HCT116 (cell line): ENCODE measurements at regions not wholly inside any gene's neighbourhood (a gene's known extent, or its start where the extent isn't known, plus 50 kb on each side); places are given as distances from the start of the nearest gene placed in this dataset.

Source experiments
- ATAC-seq: fragments of 200-7000 bp; cut with Tn5 transposase; 2 replicates; pipeline ENCODE4 v1.9.1; 2020; ENCODE audit warnings: mild to moderate bottlenecking, moderate library complexity
- BruUV-seq: library from RNA; stranded (reverse); fragments of 400-500 nt; replicated peaks from 2 replicates; lab custom pipeline; 2021; lab: Mats Ljungman, UMichigan
- CTCF ChIA-PET: fragments of 300-600 bp; sonication (Branson Sonifier 250); formaldehyde crosslinking; loops from one replicate; lab custom pipeline; 2021; ENCODE audit warnings: antibody characterized with exemption; lab: Charles Lee
- POLR2A ChIA-PET: fragments of 300-600, 350-600 bp; sonication (Branson Sonifier 250); formaldehyde crosslinking; loops from one replicate; lab custom pipeline; 2021; ENCODE audit warnings: antibody characterized with exemption; lab: Charles Lee
- RAD21 ChIA-PET, 2 experiments: fragments of 300-600 bp; sonication (Branson Sonifier 250); formaldehyde crosslinking; loops; one replicate each; lab custom pipeline; 2023; ENCODE audit warnings: low total read pairs in 2 of 2; ENCODE audit not compliant: uncharacterized antibody in 2 of 2, unreplicated experiment in 2 of 2, low non-redundant PET in 1 of 2; lab: Charles Lee
- DNase-seq: peaks from one replicate; pipeline ENCODE4 v3.0.0-alpha.2; 2010; ENCODE audit warnings: low read depth, low spot score
- H2AFZ ChIP-seq: fragments of 200-600 bp; shearing (Covaris generic), sonication (generic); 2 replicates; pipeline ENCODE4 v1.6.1; 2017; ENCODE audit warnings: low read depth, mixed run types, mixed read lengths, antibody characterized with exemption, low read length; ENCODE audit not compliant: poor library complexity, severe bottlenecking
- H3K27ac ChIP-seq: 2 replicates; pipeline ENCODE4 v1.5.1; 2012; ENCODE audit warnings: low read depth, low read length
- H3K27me3 ChIP-seq: fragments of 200-600 bp; sonication (generic); 2 replicates; pipeline ENCODE4 v1.6.1; 2016; ENCODE audit warnings: mixed run types, low read length, mixed read lengths; ENCODE audit not compliant: insufficient read depth
- H3K36me3 ChIP-seq, 2 experiments: fragments of 200-500 bp in 1 of 2; fragments of 200-600 bp in 1 of 2; sonication (Bioruptor generic) in 1 of 2; sonication (generic) in 1 of 2; 2 replicates each; pipeline versions ENCODE4 v1.5.1 to v1.6.1; 2014 to 2016; ENCODE audit warnings: low read length in 2 of 2, inconsistent platforms in 1 of 2, mixed read lengths in 1 of 2, mixed run types in 1 of 2; ENCODE audit not compliant: insufficient read depth in 2 of 2, control insufficient read depth in 1 of 2
- H3K4me1 ChIP-seq, 2 experiments: fragments of 200-600 bp in 1 of 2; sonication (generic) in 1 of 2; 2 replicates each; pipeline versions ENCODE4 v1.5.1 to v1.6.1; 2012 to 2017; ENCODE audit warnings: low read length in 2 of 2, inconsistent platforms in 1 of 2, mild to moderate bottlenecking in 1 of 2, mixed read lengths in 1 of 2, mixed run types in 1 of 2, moderate library complexity in 1 of 2; ENCODE audit not compliant: insufficient read depth in 2 of 2, control insufficient read depth in 1 of 2
- H3K4me2 ChIP-seq: fragments of 200-600 bp; sonication (generic); 2 replicates; pipeline ENCODE4 v1.6.1; 2017; ENCODE audit warnings: mixed run types, low read length, mixed read lengths
- H3K4me3 ChIP-seq, 2 experiments: fragments of 200-600 bp in 1 of 2; sonication (generic) in 1 of 2; replicated peaks in 1 of 2; 2 replicates each; pipeline ENCODE4 v1.5.1; 2011 to 2016; ENCODE audit warnings: low read length in 2 of 2, control low read depth in 1 of 2, low read depth in 1 of 2, mild to moderate bottlenecking in 1 of 2, mixed read lengths in 1 of 2, mixed run types in 1 of 2
- H3K79me2 ChIP-seq: fragments of 200-600 bp; sonication (generic); 2 replicates; pipeline ENCODE4 v1.6.1; 2017; ENCODE audit warnings: mild to moderate bottlenecking, mixed run types, low read length, moderate library complexity, mixed read lengths; ENCODE audit not compliant: insufficient read depth
- H3K9ac ChIP-seq: fragments of 200-600 bp; sonication (generic); 2 replicates; pipeline ENCODE4 v1.6.1; 2016; ENCODE audit warnings: low read length, mixed read lengths
- H3K9me2 ChIP-seq: fragments of 200-600 bp; sonication (generic), shearing (Covaris generic); 2 replicates; pipeline ENCODE4 v1.6.1; 2017; ENCODE audit warnings: mixed run types, mild to moderate bottlenecking, moderate library complexity; ENCODE audit not compliant: insufficient read depth
- H3K9me3 ChIP-seq, 2 experiments: fragments of 200-500 bp in 1 of 2; fragments of 200-600 bp in 1 of 2; sonication (Bioruptor generic) in 1 of 2; sonication (generic) in 1 of 2; 2 replicates each; pipeline ENCODE4 v1.6.1; 2014 to 2017; ENCODE audit warnings: low read length in 2 of 2, mixed read lengths in 2 of 2, inconsistent platforms in 1 of 2, low read depth in 1 of 2, mild to moderate bottlenecking in 1 of 2, mixed run types in 1 of 2, moderate library complexity in 1 of 2; ENCODE audit not compliant: control insufficient read depth in 1 of 2, insufficient read depth in 1 of 2
- H4K20me1 ChIP-seq: fragments of 200-600 bp; sonication (generic), shearing (Covaris generic); 2 replicates; pipeline ENCODE4 v1.6.1; 2017; ENCODE audit warnings: mixed run types, mild to moderate bottlenecking, moderate library complexity; ENCODE audit not compliant: insufficient read depth
- CEBPB ChIP-seq: IDR thresholded peaks from 2 replicates; pipeline ENCODE4 v1.6.1; 2012; ENCODE audit warnings: low read depth
- EGR1 ChIP-seq: IDR thresholded peaks from 2 replicates; pipeline ENCODE4 v1.6.1; 2012; ENCODE audit warnings: low read depth
- ELF1 ChIP-seq: IDR thresholded peaks from 2 replicates; pipeline ENCODE4 v1.6.1; 2012; ENCODE audit warnings: low read depth, borderline replicate concordance
- JUND ChIP-seq: IDR thresholded peaks from 2 replicates; pipeline ENCODE4 v1.6.1; 2012
- MAX ChIP-seq: IDR thresholded peaks from 2 replicates; pipeline ENCODE4 v1.6.1; 2012
- RAD21 ChIP-seq: IDR thresholded peaks from 2 replicates; pipeline ENCODE4 v1.6.1; 2012; ENCODE audit warnings: low read depth, mild to moderate bottlenecking
- SRF ChIP-seq: IDR thresholded peaks from 2 replicates; pipeline ENCODE4 v1.6.1; 2012; ENCODE audit warnings: low read depth
- ZNF274 ChIP-seq: fragments of 200-500 bp; sonication (Bioruptor generic); IDR thresholded peaks from 2 replicates; pipeline ENCODE4 v1.6.1; 2014; ENCODE audit warnings: mild to moderate bottlenecking, low read depth, low read length, inconsistent platforms
- intact Hi-C: fragments of 100-400 bp; cut with micrococcal nuclease; formaldehyde crosslinking; loops from 2 replicates; pipeline ENCODE4 v1.10.0; 2022
- TF ChIP-seq, protein P1 (sequence below), 3 experiments: fragments of 200-600 bp in 1 of 3; sonication (generic) in 1 of 3; IDR thresholded peaks in 2 of 3; conservative IDR thresholded peaks in 1 of 3; 2 replicates each; pipeline ENCODE4 v1.5.1; 2012 to 2017; ENCODE audit warnings: low read depth in 2 of 3, low read length in 2 of 3, antibody characterized with exemption in 1 of 3, borderline replicate concordance in 1 of 3, control low read depth in 1 of 3, mild to moderate bottlenecking in 1 of 3, mixed read lengths in 1 of 3, mixed run types in 1 of 3, moderate library complexity in 1 of 3; ENCODE audit not compliant: insufficient read depth in 1 of 3

DNA sequence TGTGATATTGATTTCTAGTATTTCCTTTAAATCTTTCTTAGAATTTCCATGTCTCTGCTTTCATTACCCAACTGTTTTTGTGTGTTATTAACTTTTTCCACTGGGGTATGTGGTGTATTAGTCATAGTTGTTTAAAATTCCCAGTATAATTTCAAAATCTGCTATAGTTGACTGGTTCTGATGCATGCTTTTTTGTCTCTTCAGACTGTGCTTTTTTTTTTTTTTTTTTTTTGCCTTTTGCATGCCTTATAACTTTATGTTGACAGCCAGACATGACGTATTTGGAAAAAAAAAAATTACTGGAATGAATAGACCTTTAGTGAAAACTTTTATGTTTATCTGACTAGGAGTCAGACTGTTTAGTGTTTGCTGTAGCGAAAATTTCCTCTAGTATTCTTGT is 580.4 kb downstream of the ANKRD50 start:
- Histone ChIP-seq H3K4me3 (no peak overlapping the region), H2AFZ (no peak overlapping the region), H3K4me1 (no peaks in the 10 kb centered on the region), H3K36me3 (no peaks in the 10 kb centered on the region), H3K9ac (no peak overlapping the region), H3K27ac (no peak overlapping the region), H3K27me3 (no peaks in the 10 kb centered on the region), H3K9me3 (no peaks in the 10 kb centered on the region), H4K20me1 (no peaks in the 10 kb centered on the region), H3K79me2 (no peaks in the 10 kb centered on the region), H3K4me2 (no peak overlapping the region), H3K9me2 (no peaks in the 10 kb centered on the region)
- RAD21 ChIA-PET, result no interaction called here
- intact Hi-C loops, result no loop called here
- POLR2A ChIA-PET, result no interaction called here
- CTCF ChIA-PET, result no interaction called here
- DNase-seq, result no peak
- no peak for TF ChIP-seq EGR1
- BruUV-seq, result no TSS peak
- no peak for ATAC-seq

DNA sequence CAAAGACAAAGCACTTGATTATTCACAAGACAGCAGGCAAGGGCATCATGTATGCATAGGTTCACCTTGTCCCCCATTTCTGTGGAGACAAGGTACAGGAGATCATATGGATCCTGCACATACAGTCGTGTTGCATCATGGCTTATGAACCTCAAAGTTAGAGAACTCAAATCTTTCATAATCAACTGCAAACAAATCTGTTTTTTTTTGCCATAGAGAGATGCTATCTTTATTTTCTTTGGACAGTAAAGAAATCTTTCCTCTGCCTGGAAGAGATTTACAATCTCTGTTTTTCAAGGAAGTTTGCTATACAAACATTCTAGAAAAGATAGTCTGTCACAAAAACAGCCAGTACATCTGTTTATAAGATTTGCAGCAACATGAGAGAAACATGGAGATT is 578.8 kb downstream of the ANKRD50 start:
- CTCF ChIA-PET, result no interaction called here

More for the DNA sequence above, 578.8 kb downstream of the ANKRD50 start:
- intact Hi-C loops, result no loop called here
- Histone ChIP-seq H3K36me3 (no peaks in the 10 kb centered on the region), H3K9ac (no peak overlapping the region), H4K20me1 (no peaks in the 10 kb centered on the region), H2AFZ (no peak overlapping the region), H3K27me3 (no peaks in the 10 kb centered on the region), H3K4me3 (no peak overlapping the region), H3K27ac (no peak overlapping the region), H3K4me1 (no peaks in the 10 kb centered on the region), H3K9me3 (no peaks in the 10 kb centered on the region)
- POLR2A ChIA-PET, result no interaction called here
- DNase-seq (no peak), ATAC-seq (no peak)
- BruUV-seq, result no TSS peak
- RAD21 ChIA-PET, result no interaction called here
- TF ChIP-seq SRF (no peak), RAD21 (no peak), ZNF274 (no peak), MAX (no peak), JUND (no peak), CEBPB (no peak), ELF1 (no peak)
- TF ChIP-seq, protein P1, sequence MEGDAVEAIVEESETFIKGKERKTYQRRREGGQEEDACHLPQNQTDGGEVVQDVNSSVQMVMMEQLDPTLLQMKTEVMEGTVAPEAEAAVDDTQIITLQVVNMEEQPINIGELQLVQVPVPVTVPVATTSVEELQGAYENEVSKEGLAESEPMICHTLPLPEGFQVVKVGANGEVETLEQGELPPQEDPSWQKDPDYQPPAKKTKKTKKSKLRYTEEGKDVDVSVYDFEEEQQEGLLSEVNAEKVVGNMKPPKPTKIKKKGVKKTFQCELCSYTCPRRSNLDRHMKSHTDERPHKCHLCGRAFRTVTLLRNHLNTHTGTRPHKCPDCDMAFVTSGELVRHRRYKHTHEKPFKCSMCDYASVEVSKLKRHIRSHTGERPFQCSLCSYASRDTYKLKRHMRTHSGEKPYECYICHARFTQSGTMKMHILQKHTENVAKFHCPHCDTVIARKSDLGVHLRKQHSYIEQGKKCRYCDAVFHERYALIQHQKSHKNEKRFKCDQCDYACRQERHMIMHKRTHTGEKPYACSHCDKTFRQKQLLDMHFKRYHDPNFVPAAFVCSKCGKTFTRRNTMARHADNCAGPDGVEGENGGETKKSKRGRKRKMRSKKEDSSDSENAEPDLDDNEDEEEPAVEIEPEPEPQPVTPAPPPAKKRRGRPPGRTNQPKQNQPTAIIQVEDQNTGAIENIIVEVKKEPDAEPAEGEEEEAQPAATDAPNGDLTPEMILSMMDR (IDR thresholded peaks at IDR 0.05 in 2 of 3, conservative IDR thresholded peaks at IDR 0.05 in 1 of 3; ENCODE audit: borderline replicate concordance in 1 of 3, insufficient read depth in 1 of 3, low read depth in 2 of 3, low read length in 2 of 3), result no peak
- TF ChIP-seq, all 23 proteins: peak for 0
- Histone ChIP-seq H3K4me2 (no peak overlapping the region), H3K79me2 (no peaks in the 10 kb centered on the region), H3K9me2 (no peaks in the 10 kb centered on the region)
